Testis (tissue), 2 donors: ENCODE measurements at regions not wholly inside any gene's neighbourhood (a gene's known extent, or its start where the extent isn't known, plus 50 kb on each side); places are given as distances from the start of the nearest gene placed in this dataset.

Experiments used
- DNase-seq: peaks from one replicate; pipeline ENCODE4 v3.0.0-alpha.2; 2019
- H3K27ac ChIP-seq, 2 donors: fragments of 200-600 bp; sonication (generic); one replicate each; pipeline ENCODE4 v1.5.1; 2019
- H3K27me3 ChIP-seq: fragments of 200-600 bp; sonication (generic); one replicate; pipeline ENCODE4 v1.5.1; 2019
- H3K36me3 ChIP-seq: fragments of 200-600 bp; sonication (generic); one replicate; pipeline ENCODE4 v1.5.1; 2017; ENCODE audit warnings: low read depth; ENCODE audit errors: missing control alignments
- H3K4me1 ChIP-seq: fragments of 200-600 bp; sonication (generic); one replicate; pipeline ENCODE4 v1.5.1; 2019
- H3K4me3 ChIP-seq, 2 donors: fragments of 200-600 bp; sonication (generic); one replicate each; pipeline ENCODE4 v1.5.1; 2017 to 2019
- H3K9me3 ChIP-seq: fragments of 200-600 bp; sonication (generic); one replicate; pipeline ENCODE4 v1.5.1; 2017
- CTCF ChIP-seq, 3 experiments: fragments of 450-650 bp in 2 of 3; fragments of 200-600 bp in 1 of 3; sonication (generic) in 1 of 3; IDR thresholded peaks; one replicate each; pipeline ENCODE4 v1.5.1; 2016 to 2019; ENCODE audit warnings: antibody characterized with exemption in 3 of 3, mild to moderate bottlenecking in 2 of 3, moderate library complexity in 1 of 3
- POLR2A ChIP-seq: fragments of 450-650 bp; IDR thresholded peaks from one replicate; pipeline ENCODE4 v1.6.1; 2017; ENCODE audit warnings: antibody characterized with exemption, mild to moderate bottlenecking, moderate library complexity
- WGBS, 2 donors: methylation state at CpG; one replicate each; pipeline ENCODE4 v1.1.5; 2018; 5-methylcytosine and 5-hydroxymethylcytosine counted together
- intact Hi-C: fragments of 100-400 bp; cut with DNase I; formaldehyde crosslinking; loops from one replicate; pipeline ENCODE4 v1.15.1; 2023; ENCODE audit warnings: low total_unique reads

- no peak overlapping the region for H3K27ac ChIP-seq
- TF ChIP-seq CTCF (IDR thresholded peaks at IDR 0.05) (peak; percentile 22 to 65 (median 54)), POLR2A (no peak)
- peak; percentile 70 for DNase-seq
- intact Hi-C loops, result loop anchor here (5.0 kb wide), 1 partner anchor 665 kb away; no protein-coding TSS in a partner anchor
- H3K27me3 ChIP-seq, result no peaks in the 10 kb centered on the region
- no peaks in the 10 kb centered on the region for H3K9me3 ChIP-seq
- WGBS, 2 donors, result 1 to 2% methylated on average over 9 of the region's 9 CpGs
- no peaks in the 10 kb centered on the region for H3K36me3 ChIP-seq
- no peak overlapping the region for H3K4me3 ChIP-seq
- no peaks in the 10 kb centered on the region for H3K4me1 ChIP-seq
These were observed 77.5 kb upstream of the N4BP1 start for GRCh38 chr16:48687421-48688038.

GRCh38 chr16:48684148-48684547 is 74.2 kb upstream of the N4BP1 start:
- TF ChIP-seq CTCF (IDR thresholded peaks at IDR 0.05) (no peak), POLR2A (no peak)
- H3K4me1 ChIP-seq, result no peaks in the 10 kb centered on the region
- no peaks in the 10 kb centered on the region for H3K9me3 ChIP-seq
- no peaks in the 10 kb centered on the region for H3K27me3 ChIP-seq
- DNase-seq, result no peak
- H3K4me3 ChIP-seq, result no peak overlapping the region
- H3K36me3 ChIP-seq, result no peaks in the 10 kb centered on the region
- no peak overlapping the region for H3K27ac ChIP-seq
- intact Hi-C loops, result no loop called here
- WGBS, 2 donors, result 84 to 99% methylated on average over 2 of the region's 2 CpGs

- Histone ChIP-seq H3K27me3 (no peaks in the 10 kb centered on the region), H3K4me3 (no peak overlapping the region)
- whole genome bisulfite sequencing, 2 donors, result 49 to 74% methylated on average over 3 of the region's 3 CpGs
These were observed 73.0 kb upstream of the N4BP1 start for GRCh38 chr16:48682971-48683370.

GRCh38 chr16:48681520-48681919 is 71.5 kb upstream of the N4BP1 start:
- no peak for DNase-seq
- no peaks in the 10 kb centered on the region for H3K4me1 ChIP-seq
- no peaks in the 10 kb centered on the region for H3K27me3 ChIP-seq
- TF ChIP-seq CTCF (IDR thresholded peaks at IDR 0.05), result no peak
- TF ChIP-seq POLR2A, result no peak
- intact Hi-C loops, result no loop called here
- no peak overlapping the region for H3K27ac ChIP-seq
- no peak overlapping the region for H3K4me3 ChIP-seq
- no peaks in the 10 kb centered on the region for H3K36me3 ChIP-seq
- H3K9me3 ChIP-seq, result no peaks in the 10 kb centered on the region

More at GRCh38 chr16:48682971-48683370, 73.0 kb upstream of the N4BP1 start:
- no peaks in the 10 kb centered on the region for H3K9me3 ChIP-seq
- H3K36me3 ChIP-seq, result no peaks in the 10 kb centered on the region
- no peak for TF ChIP-seq CTCF (IDR thresholded peaks at IDR 0.05)
- H3K4me1 ChIP-seq, result no peaks in the 10 kb centered on the region
- DNase-seq, result no peak
- intact Hi-C loops, result no loop called here
- no peak overlapping the region for H3K27ac ChIP-seq

GRCh38 chr16:48680881-48681280 is 70.9 kb upstream of the N4BP1 start:
- Histone ChIP-seq H3K9me3 (no peaks in the 10 kb centered on the region), H3K36me3 (no peaks in the 10 kb centered on the region), H3K4me3 (no peak overlapping the region), H3K4me1 (no peaks in the 10 kb centered on the region), H3K27me3 (no peaks in the 10 kb centered on the region), H3K27ac (no peak overlapping the region)
- no peak for DNase-seq
- WGBS, 2 donors, result 86 to 88% methylated on average over 3 of the region's 3 CpGs
- intact Hi-C loops, result no loop called here
- TF ChIP-seq CTCF (IDR thresholded peaks at IDR 0.05) (no peak), POLR2A (no peak)
